ENCODE measurements at regions not wholly inside any gene's neighbourhood (a gene's known extent, or its start where the extent isn't known, plus 50 kb on each side); places are given as distances from the start of the nearest gene placed in this dataset.

- no peak for TF ChIP-seq ZNF274 (IDR thresholded peaks at IDR 0.05; ENCODE audit: low read depth, low read length)
- no peak for TF ChIP-seq SUZ12 (IDR thresholded peaks at IDR 0.05; ENCODE audit: extremely low read depth, insufficient read depth, insufficient read length)
- no peak for TF ChIP-seq YY1 (IDR thresholded peaks at IDR 0.05; ENCODE audit: insufficient read depth, insufficient read length)
- H3K27me3 ChIP-seq (ENCODE audit: insufficient read depth, insufficient read length): no peaks in the 10 kb centered on the region
Observed at GRCh38 chr17:33628500-33629346, 335.6 kb upstream of the ASIC2 start.

GRCh38 chr17:33633446-33633845 lies 340.4 kb upstream of the ASIC2 start:
- no peak for TF ChIP-seq SUZ12 (IDR thresholded peaks at IDR 0.05; ENCODE audit: extremely low read depth, insufficient read depth, insufficient read length)
- TF ChIP-seq ZNF274 (IDR thresholded peaks at IDR 0.05; ENCODE audit: low read depth, low read length): no peak
- no peak for TF ChIP-seq YY1 (IDR thresholded peaks at IDR 0.05; ENCODE audit: insufficient read depth, insufficient read length)
- H3K27me3 ChIP-seq (ENCODE audit: insufficient read depth, insufficient read length): no peaks in the 10 kb centered on the region
- no peak for DNase-seq (ENCODE audit: low read depth, low spot score)

More at GRCh38 chr17:33628500-33629346, 335.6 kb upstream of the ASIC2 start:
- no peak for DNase-seq (ENCODE audit: low read depth, low spot score)
- Histone ChIP-seq H3K36me3 (ENCODE audit: insufficient read depth, insufficient read length, low read length) (no peaks in the 10 kb centered on the region), H3K4me1 (ENCODE audit: insufficient read depth, insufficient read length) (no peaks in the 10 kb centered on the region), H3K9me3 (ENCODE audit: insufficient read depth, low read length) (no peaks in the 10 kb centered on the region), H3K4me3 (ENCODE audit: insufficient read length, low read depth) (no peak overlapping the region), H3K9ac (ENCODE audit: insufficient read length, low read depth) (no peak overlapping the region)

GRCh38 chr17:33637534-33637933 lies 344.4 kb upstream of the ASIC2 start:
- H3K9ac ChIP-seq (ENCODE audit: insufficient read length, low read depth): no peak overlapping the region
- TF ChIP-seq YY1 (IDR thresholded peaks at IDR 0.05; ENCODE audit: insufficient read depth, insufficient read length): no peak
- no peak for TF ChIP-seq SUZ12 (IDR thresholded peaks at IDR 0.05; ENCODE audit: extremely low read depth, insufficient read depth, insufficient read length)
- no peak for TF ChIP-seq ZNF274 (IDR thresholded peaks at IDR 0.05; ENCODE audit: low read depth, low read length)
- no peak overlapping the region for H3K4me3 ChIP-seq (ENCODE audit: insufficient read length, low read depth)
- DNase-seq (ENCODE audit: low read depth, low spot score): no peak
- no peaks in the 10 kb centered on the region for H3K27me3 ChIP-seq (ENCODE audit: insufficient read depth, insufficient read length)
- no peaks in the 10 kb centered on the region for H3K36me3 ChIP-seq (ENCODE audit: insufficient read depth, insufficient read length, low read length)
- H3K4me1 ChIP-seq (ENCODE audit: insufficient read depth, insufficient read length): peaks cover 3% of the 10 kb centered on the region
- peaks cover 12% of the 10 kb centered on the region for H3K9me3 ChIP-seq (ENCODE audit: insufficient read depth, low read length)

More at GRCh38 chr17:33633446-33633845, 340.4 kb upstream of the ASIC2 start:
- H3K36me3 ChIP-seq (ENCODE audit: insufficient read depth, insufficient read length, low read length): no peaks in the 10 kb centered on the region
- H3K9ac ChIP-seq (ENCODE audit: insufficient read length, low read depth): no peak overlapping the region
- no peaks in the 10 kb centered on the region for H3K4me1 ChIP-seq (ENCODE audit: insufficient read depth, insufficient read length)
- H3K4me3 ChIP-seq (ENCODE audit: insufficient read length, low read depth): no peak overlapping the region
- H3K9me3 ChIP-seq (ENCODE audit: insufficient read depth, low read length): peaks cover 11% of the 10 kb centered on the region

GRCh38 chr17:33639103-33639880 lies 346.2 kb upstream of the ASIC2 start:
- no peak for TF ChIP-seq SUZ12 (IDR thresholded peaks at IDR 0.05; ENCODE audit: extremely low read depth, insufficient read depth, insufficient read length)
- no peak for TF ChIP-seq ZNF274 (IDR thresholded peaks at IDR 0.05; ENCODE audit: low read depth, low read length)
- TF ChIP-seq YY1 (IDR thresholded peaks at IDR 0.05; ENCODE audit: insufficient read depth, insufficient read length): no peak
- no peak overlapping the region for H3K9ac ChIP-seq (ENCODE audit: insufficient read length, low read depth)

GRCh38 chr17:33640629-33641028 lies 347.5 kb upstream of the ASIC2 start:
- DNase-seq (ENCODE audit: low read depth, low spot score): no peak
- no peak overlapping the region for H3K9ac ChIP-seq (ENCODE audit: insufficient read length, low read depth)

More at GRCh38 chr17:33639103-33639880, 346.2 kb upstream of the ASIC2 start:
- H3K27me3 ChIP-seq (ENCODE audit: insufficient read depth, insufficient read length): no peaks in the 10 kb centered on the region
- DNase-seq (ENCODE audit: low read depth, low spot score): no peak
- H3K4me1 ChIP-seq (ENCODE audit: insufficient read depth, insufficient read length): peaks cover 3% of the 10 kb centered on the region
- peaks cover 12% of the 10 kb centered on the region for H3K9me3 ChIP-seq (ENCODE audit: insufficient read depth, low read length)
- no peak overlapping the region for H3K4me3 ChIP-seq (ENCODE audit: insufficient read length, low read depth)
- H3K36me3 ChIP-seq (ENCODE audit: insufficient read depth, insufficient read length, low read length): no peaks in the 10 kb centered on the region

GRCh38 chr17:33642002-33642401 lies 348.9 kb upstream of the ASIC2 start:
- Histone ChIP-seq H3K4me3 (ENCODE audit: insufficient read length, low read depth) (no peak overlapping the region), H3K27me3 (ENCODE audit: insufficient read depth, insufficient read length) (no peaks in the 10 kb centered on the region), H3K9me3 (ENCODE audit: insufficient read depth, low read length) (peaks cover 12% of the 10 kb centered on the region), H3K9ac (ENCODE audit: insufficient read length, low read depth) (no peak overlapping the region), H3K36me3 (ENCODE audit: insufficient read depth, insufficient read length, low read length) (no peaks in the 10 kb centered on the region), H3K4me1 (ENCODE audit: insufficient read depth, insufficient read length) (peaks cover 3% of the 10 kb centered on the region)
- TF ChIP-seq YY1 (IDR thresholded peaks at IDR 0.05; ENCODE audit: insufficient read depth, insufficient read length) (no peak), ZNF274 (IDR thresholded peaks at IDR 0.05; ENCODE audit: low read depth, low read length) (no peak), SUZ12 (IDR thresholded peaks at IDR 0.05; ENCODE audit: extremely low read depth, insufficient read depth, insufficient read length) (no peak)
- DNase-seq (ENCODE audit: low read depth, low spot score): no peak

More at GRCh38 chr17:33640629-33641028, 347.5 kb upstream of the ASIC2 start:
- H3K9me3 ChIP-seq (ENCODE audit: insufficient read depth, low read length): peaks cover 12% of the 10 kb centered on the region
- H3K4me1 ChIP-seq (ENCODE audit: insufficient read depth, insufficient read length): peaks cover 3% of the 10 kb centered on the region
- TF ChIP-seq YY1 (IDR thresholded peaks at IDR 0.05; ENCODE audit: insufficient read depth, insufficient read length): no peak
- no peak for TF ChIP-seq SUZ12 (IDR thresholded peaks at IDR 0.05; ENCODE audit: extremely low read depth, insufficient read depth, insufficient read length)
- TF ChIP-seq ZNF274 (IDR thresholded peaks at IDR 0.05; ENCODE audit: low read depth, low read length): no peak
- no peaks in the 10 kb centered on the region for H3K36me3 ChIP-seq (ENCODE audit: insufficient read depth, insufficient read length, low read length)
- no peaks in the 10 kb centered on the region for H3K27me3 ChIP-seq (ENCODE audit: insufficient read depth, insufficient read length)
- H3K4me3 ChIP-seq (ENCODE audit: insufficient read length, low read depth): no peak overlapping the region

GRCh38 chr17:33647956-33648355 lies 354.9 kb upstream of the ASIC2 start:
- Histone ChIP-seq H3K4me3 (ENCODE audit: insufficient read length, low read depth) (no peak overlapping the region), H3K4me1 (ENCODE audit: insufficient read depth, insufficient read length) (no peaks in the 10 kb centered on the region), H3K9me3 (ENCODE audit: insufficient read depth, low read length) (no peaks in the 10 kb centered on the region; the same call in 1 of the 2 replicates), H3K9ac (ENCODE audit: insufficient read length, low read depth) (no peak overlapping the region), H3K27me3 (ENCODE audit: insufficient read depth, insufficient read length) (no peaks in the 10 kb centered on the region), H3K36me3 (ENCODE audit: insufficient read depth, insufficient read length, low read length) (no peaks in the 10 kb centered on the region)
- no peak for DNase-seq (ENCODE audit: low read depth, low spot score)
- TF ChIP-seq SUZ12 (IDR thresholded peaks at IDR 0.05; ENCODE audit: extremely low read depth, insufficient read depth, insufficient read length) (no peak), ZNF274 (IDR thresholded peaks at IDR 0.05; ENCODE audit: low read depth, low read length) (no peak), YY1 (IDR thresholded peaks at IDR 0.05; ENCODE audit: insufficient read depth, insufficient read length) (no peak)
